Muscle of leg (tissue), 3 donors: ENCODE measurements at regions not wholly inside any gene's neighbourhood (a gene's known extent, or its start where the extent isn't known, plus 50 kb on each side); places are given as distances from the start of the nearest gene placed in this dataset.

Experiments
- DNase-seq: peaks from one replicate; pipeline ENCODE4 v3.0.0; 2013
- H3K27ac ChIP-seq: one replicate; pipeline ENCODE4 v1.5.1; 2013; ENCODE audit warnings: mild to moderate bottlenecking, low read length, control low read depth
- H3K27me3 ChIP-seq: one replicate; pipeline ENCODE4 v1.6.1; 2013; ENCODE audit warnings: low read length; ENCODE audit not compliant: control insufficient read depth, insufficient read depth
- H3K36me3 ChIP-seq: one replicate; pipeline ENCODE4 v1.6.1; 2013; ENCODE audit warnings: low read length; ENCODE audit not compliant: control insufficient read depth, insufficient read depth
- H3K4me1 ChIP-seq: one replicate; pipeline ENCODE4 v1.6.1; 2013; ENCODE audit warnings: low read length; ENCODE audit not compliant: control insufficient read depth, insufficient read depth
- H3K4me3 ChIP-seq: one replicate; pipeline ENCODE4 v1.5.1; 2013; ENCODE audit warnings: low read length, control low read depth
- H3K9me3 ChIP-seq: replicated peaks from 2 replicates; pipeline ENCODE4 v1.6.1; 2013; ENCODE audit warnings: low read depth, low read length; ENCODE audit not compliant: control insufficient read depth
- WGBS: methylation state at CpG from one replicate; pipeline ENCODE4 v1.1.5; 2013; ENCODE audit warnings: missing lambda C conversion rate; ENCODE audit not compliant: insufficient coverage; 5-methylcytosine and 5-hydroxymethylcytosine counted together

- no peaks in the 10 kb centered on the region for H3K36me3 ChIP-seq
- no peaks in the 10 kb centered on the region for H3K4me1 ChIP-seq
- no peak overlapping the region for H3K4me3 ChIP-seq
- no peak for DNase-seq
- WGBS, result no CpG with 5 or more reads among the region's 3 CpGs
- no peak overlapping the region for H3K27ac ChIP-seq
- no peaks in the 10 kb centered on the region for H3K9me3 ChIP-seq
- no peaks in the 10 kb centered on the region for H3K27me3 ChIP-seq
Observed at GRCh38 chr13:81498969-81499368, 1158.0 kb upstream of the SPRY2 start.

GRCh38 chr13:81493144-81493543, 1152.2 kb upstream of the SPRY2 start:
- Histone ChIP-seq H3K36me3 (no peaks in the 10 kb centered on the region), H3K27ac (no peak overlapping the region), H3K9me3 (no peaks in the 10 kb centered on the region), H3K27me3 (no peaks in the 10 kb centered on the region), H3K4me1 (no peaks in the 10 kb centered on the region), H3K4me3 (no peak overlapping the region)
- no CpG with 5 or more reads among the region's 4 CpGs for WGBS
- no peak for DNase-seq

- Histone ChIP-seq H3K27me3 (no peaks in the 10 kb centered on the region), H3K4me3 (no peak overlapping the region), H3K27ac (no peak overlapping the region), H3K9me3 (no peaks in the 10 kb centered on the region), H3K4me1 (no peaks in the 10 kb centered on the region), H3K36me3 (no peaks in the 10 kb centered on the region)
- no peak for DNase-seq
- no CpG with 5 or more reads among the region's 3 CpGs for WGBS
Observed at GRCh38 chr13:81492449-81492848, 1151.5 kb upstream of the SPRY2 start.

- H3K27ac ChIP-seq, result no peak overlapping the region
- no peaks in the 10 kb centered on the region for H3K9me3 ChIP-seq
- no CpG with 5 or more reads among the region's 1 CpG for WGBS
- no peaks in the 10 kb centered on the region for H3K4me1 ChIP-seq
- no peaks in the 10 kb centered on the region for H3K36me3 ChIP-seq
- no peaks in the 10 kb centered on the region for H3K27me3 ChIP-seq
- no peak overlapping the region for H3K4me3 ChIP-seq
- DNase-seq, result no peak
Observed at GRCh38 chr13:81488021-81488420, 1147.1 kb upstream of the SPRY2 start.

GRCh38 chr13:81487151-81487550, 1146.2 kb upstream of the SPRY2 start:
- Histone ChIP-seq H3K4me3 (no peak overlapping the region), H3K9me3 (no peaks in the 10 kb centered on the region), H3K27ac (no peak overlapping the region), H3K4me1 (no peaks in the 10 kb centered on the region), H3K36me3 (no peaks in the 10 kb centered on the region), H3K27me3 (no peaks in the 10 kb centered on the region)
- 37% methylated on average over 2 of the region's 3 CpGs for WGBS
- DNase-seq, result peak; percentile 6

- no peaks in the 10 kb centered on the region for H3K36me3 ChIP-seq
- 80% methylated on average over 1 of the region's 2 CpGs for WGBS
- H3K9me3 ChIP-seq, result no peaks in the 10 kb centered on the region
- no peak overlapping the region for H3K27ac ChIP-seq
- no peak overlapping the region for H3K4me3 ChIP-seq
- DNase-seq, result no peak
- H3K27me3 ChIP-seq, result no peaks in the 10 kb centered on the region
- no peaks in the 10 kb centered on the region for H3K4me1 ChIP-seq
Observed at GRCh38 chr13:81480634-81481033, 1139.7 kb upstream of the SPRY2 start.

- H3K27ac ChIP-seq, result no peak overlapping the region
- H3K9me3 ChIP-seq, result no peaks in the 10 kb centered on the region
- no peak overlapping the region for H3K4me3 ChIP-seq
- no peaks in the 10 kb centered on the region for H3K27me3 ChIP-seq
- no peaks in the 10 kb centered on the region for H3K4me1 ChIP-seq
- DNase-seq, result no peak
- H3K36me3 ChIP-seq, result no peaks in the 10 kb centered on the region
- no CpG with 5 or more reads among the region's 3 CpGs for WGBS
Observed at GRCh38 chr13:81473366-81473899, 1132.5 kb upstream of the SPRY2 start.

- no CpG with 5 or more reads among the region's 3 CpGs for WGBS
- H3K27me3 ChIP-seq, result no peaks in the 10 kb centered on the region
Observed at GRCh38 chr13:81458170-81458569, 1117.2 kb upstream of the SPRY2 start.

GRCh38 chr13:81446441-81446840, 1105.5 kb upstream of the SPRY2 start:
- Histone ChIP-seq H3K9me3 (no peaks in the 10 kb centered on the region), H3K27ac (no peak overlapping the region), H3K27me3 (no peaks in the 10 kb centered on the region), H3K36me3 (no peaks in the 10 kb centered on the region), H3K4me1 (no peaks in the 10 kb centered on the region), H3K4me3 (no peak overlapping the region)
- DNase-seq, result no peak

More at GRCh38 chr13:81458170-81458569, 1117.2 kb upstream of the SPRY2 start:
- no peak for DNase-seq
- H3K36me3 ChIP-seq, result no peaks in the 10 kb centered on the region
- H3K4me1 ChIP-seq, result no peaks in the 10 kb centered on the region
- H3K4me3 ChIP-seq, result no peak overlapping the region
- H3K27ac ChIP-seq, result no peak overlapping the region
- no peaks in the 10 kb centered on the region for H3K9me3 ChIP-seq

- WGBS, result no CpG with 5 or more reads among the region's 1 CpG
- Histone ChIP-seq H3K4me3 (no peak overlapping the region), H3K27me3 (no peaks in the 10 kb centered on the region), H3K4me1 (no peaks in the 10 kb centered on the region), H3K27ac (no peak overlapping the region), H3K36me3 (no peaks in the 10 kb centered on the region), H3K9me3 (no peaks in the 10 kb centered on the region)
- no peak for DNase-seq
Observed at GRCh38 chr13:81442904-81443303, 1102.0 kb upstream of the SPRY2 start.

- Histone ChIP-seq H3K4me3 (no peak overlapping the region), H3K9me3 (no peaks in the 10 kb centered on the region), H3K27me3 (no peaks in the 10 kb centered on the region), H3K36me3 (no peaks in the 10 kb centered on the region), H3K27ac (no peak overlapping the region), H3K4me1 (no peaks in the 10 kb centered on the region)
- DNase-seq, result no peak
- no CpG with 5 or more reads among the region's 2 CpGs for WGBS
Observed at GRCh38 chr13:81425286-81425685, 1084.4 kb upstream of the SPRY2 start.
